ENCODE measurements at regions not wholly inside any gene's neighbourhood (a gene's known extent, or its start where the extent isn't known, plus 50 kb on each side); places are given as distances from the start of the nearest gene placed in this dataset.

DNA sequence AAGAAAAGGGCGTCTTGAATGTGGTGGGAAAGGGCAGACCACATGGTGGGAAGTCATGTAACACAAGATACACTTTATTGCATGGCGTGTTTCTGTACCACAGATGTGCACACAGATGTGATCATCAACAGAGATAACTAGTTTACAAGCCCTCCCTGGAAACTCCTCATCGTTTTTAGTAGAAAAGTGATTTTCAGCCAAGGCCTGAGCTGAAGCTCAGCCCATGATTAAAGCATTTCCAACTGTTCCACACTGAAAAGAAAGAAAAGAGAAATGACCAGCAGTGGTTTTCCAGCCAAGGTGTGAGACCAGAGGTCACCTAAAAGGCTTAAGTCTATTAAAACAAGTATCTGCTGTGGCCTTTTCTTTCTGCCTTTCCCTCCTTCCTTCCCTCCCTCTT lies 463.9 kb upstream of the JAG1 start:
- DNase-seq (ENCODE audit: low spot score), result no peak

GRCh38 chr20:11140359-11140758 lies 466.6 kb upstream of the JAG1 start:
- no peak for DNase-seq (ENCODE audit: low spot score)

DNA sequence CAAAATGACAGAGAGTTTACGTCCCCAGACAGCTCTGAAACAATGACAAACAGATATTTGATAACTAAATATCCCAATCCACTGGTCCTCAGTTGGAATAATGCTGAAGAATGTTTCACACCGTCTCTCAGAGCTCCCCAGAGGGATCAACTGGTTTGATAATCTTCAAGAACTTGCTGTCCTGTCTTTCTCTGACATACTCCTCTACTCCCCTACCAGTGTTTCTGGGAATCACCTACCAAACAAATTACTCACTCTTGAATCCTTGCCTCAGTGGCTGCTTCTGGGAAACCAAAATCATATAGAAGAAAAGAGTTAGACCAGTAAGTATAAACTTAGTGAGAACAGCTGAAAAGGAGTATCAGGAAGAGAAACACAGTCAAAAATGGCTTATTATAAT lies 469.7 kb upstream of the JAG1 start:
- no peak for DNase-seq (ENCODE audit: low spot score)

DNA sequence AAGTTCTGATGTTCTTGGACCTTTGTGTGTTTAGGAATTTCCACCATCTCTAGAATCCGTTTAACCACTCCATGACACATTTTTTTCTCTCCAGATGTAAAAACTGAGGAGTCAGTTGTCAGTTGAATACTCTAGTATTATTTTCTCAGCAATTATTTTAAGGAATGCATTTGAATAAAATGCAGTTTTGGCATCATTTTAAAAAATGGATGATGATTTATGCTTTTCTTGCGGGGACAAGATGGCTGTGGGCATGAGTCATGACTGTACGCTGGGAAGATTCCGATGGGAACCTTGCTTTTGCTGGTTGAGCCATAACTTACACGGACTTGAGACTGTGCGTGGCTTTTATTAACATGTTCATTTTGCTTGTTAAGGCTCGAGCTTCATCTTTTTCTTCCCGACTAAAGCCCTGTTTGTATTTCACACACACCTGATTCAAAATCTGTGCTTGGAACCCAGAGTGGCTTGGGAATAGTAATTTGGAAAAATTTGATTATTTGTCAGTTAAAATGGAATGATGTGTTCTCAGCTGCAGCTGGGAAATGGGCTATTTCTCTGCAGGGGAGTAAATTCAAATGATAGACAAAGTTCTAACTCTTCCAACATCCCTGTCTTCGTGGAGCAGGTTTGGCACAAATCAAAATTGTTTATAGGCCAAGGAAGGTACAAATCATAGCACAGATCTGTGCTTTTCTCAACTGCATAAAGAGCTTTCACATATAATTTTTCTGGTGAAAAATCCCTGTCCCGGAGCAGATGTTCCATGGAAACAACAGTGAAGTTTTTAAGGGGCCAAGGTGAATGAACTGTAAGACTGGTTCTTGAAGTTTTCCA lies 470.5 kb upstream of the JAG1 start:
- peak; percentile 33 for DNase-seq (ENCODE audit: low spot score)

- DNase-seq (ENCODE audit: low spot score), result no peak
Observed at GRCh38 chr20:11145616-11146015, 471.8 kb upstream of the JAG1 start.

DNA sequence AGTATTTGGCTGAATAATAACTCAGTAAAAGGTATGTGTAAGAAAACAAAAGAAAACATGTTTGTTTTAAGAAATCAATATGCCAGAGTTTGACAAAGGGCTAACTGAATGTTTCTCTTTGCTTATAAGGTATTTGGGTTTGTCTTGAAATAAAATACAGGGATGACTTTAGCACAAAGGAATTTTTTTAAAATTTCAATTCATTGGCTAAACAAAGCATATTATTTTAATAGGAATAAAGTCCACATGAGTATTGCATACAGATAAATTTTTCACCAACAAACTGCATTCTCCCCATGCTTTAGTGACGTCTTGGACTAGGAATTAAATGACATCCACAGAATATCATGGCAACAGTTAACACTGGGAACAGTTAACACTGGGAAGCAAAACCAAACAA lies 480.0 kb upstream of the JAG1 start:
- no peak for DNase-seq (ENCODE audit: low spot score)

DNA sequence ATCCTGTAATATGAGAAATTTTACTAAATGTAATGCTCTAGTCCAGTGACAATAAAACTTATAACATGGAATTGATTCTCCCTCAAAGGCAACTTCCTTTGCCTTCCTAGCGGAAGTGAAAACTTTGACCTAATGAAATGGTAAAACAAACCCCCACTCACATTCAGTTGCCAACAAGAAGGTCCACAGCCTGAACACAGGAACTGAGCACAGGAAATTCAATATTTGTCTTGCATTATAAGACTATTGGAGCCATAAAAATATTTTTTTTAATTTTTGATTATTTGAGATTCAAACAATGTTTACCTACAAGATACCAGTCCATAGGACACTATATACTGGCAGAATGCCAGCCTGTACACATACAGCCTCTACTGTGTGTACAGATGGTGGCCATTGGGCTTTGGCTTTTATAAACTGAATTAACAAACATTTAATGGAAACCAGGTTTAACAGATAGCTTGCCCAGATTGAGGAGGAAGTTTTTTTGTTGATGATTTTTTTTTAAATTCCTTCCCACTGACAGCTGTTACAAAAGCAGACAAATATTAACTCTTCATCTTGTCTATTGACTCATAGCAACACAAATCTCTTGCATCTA lies 481.5 kb upstream of the JAG1 start:
- no peak for DNase-seq (ENCODE audit: low spot score)

GRCh38 chr20:11156922-11157321 lies 483.1 kb upstream of the JAG1 start:
- DNase-seq (ENCODE audit: low spot score), result no peak

GRCh38 chr20:11158146-11158545 lies 484.3 kb upstream of the JAG1 start:
- DNase-seq (ENCODE audit: low spot score), result no peak

GRCh38 chr20:11158589-11158988 lies 484.8 kb upstream of the JAG1 start:
- no peak for DNase-seq (ENCODE audit: low spot score)

- peak; percentile 36 for DNase-seq (ENCODE audit: low spot score)
Observed at GRCh38 chr20:11159728-11160127, 485.9 kb upstream of the JAG1 start.

GRCh38 chr20:11162026-11162775 lies 488.4 kb upstream of the JAG1 start:
- DNase-seq (ENCODE audit: low spot score), result no peak

GRCh38 chr20:11165789-11166188 lies 492.0 kb upstream of the JAG1 start:
- no peak for DNase-seq (ENCODE audit: low spot score)

GRCh38 chr20:11166712-11167111 lies 492.9 kb upstream of the JAG1 start:
- no peak for DNase-seq (ENCODE audit: low spot score)

GRCh38 chr20:11168026-11168425 lies 494.2 kb upstream of the JAG1 start:
- DNase-seq (ENCODE audit: low spot score), result no peak

DNA sequence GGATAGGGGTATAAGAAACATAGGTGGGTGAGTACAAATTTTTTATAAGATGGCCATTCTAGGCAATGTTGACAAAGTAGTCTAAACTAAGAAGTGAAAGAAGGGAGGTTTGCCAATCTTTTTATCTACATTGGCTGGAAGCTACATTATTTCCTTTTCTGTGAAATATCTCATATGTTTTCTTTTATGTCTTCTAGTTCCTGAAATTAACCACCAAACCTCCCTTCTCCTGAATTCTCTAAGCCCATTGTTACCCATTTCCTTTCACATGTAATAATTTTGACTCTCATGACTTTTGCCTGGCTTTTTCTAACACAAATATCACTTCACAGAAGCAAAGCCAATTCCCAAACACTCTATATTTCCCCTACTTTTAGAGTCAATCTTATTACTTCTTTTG lies 496.2 kb upstream of the JAG1 start:
- no peak for DNase-seq (ENCODE audit: low spot score)

DNA sequence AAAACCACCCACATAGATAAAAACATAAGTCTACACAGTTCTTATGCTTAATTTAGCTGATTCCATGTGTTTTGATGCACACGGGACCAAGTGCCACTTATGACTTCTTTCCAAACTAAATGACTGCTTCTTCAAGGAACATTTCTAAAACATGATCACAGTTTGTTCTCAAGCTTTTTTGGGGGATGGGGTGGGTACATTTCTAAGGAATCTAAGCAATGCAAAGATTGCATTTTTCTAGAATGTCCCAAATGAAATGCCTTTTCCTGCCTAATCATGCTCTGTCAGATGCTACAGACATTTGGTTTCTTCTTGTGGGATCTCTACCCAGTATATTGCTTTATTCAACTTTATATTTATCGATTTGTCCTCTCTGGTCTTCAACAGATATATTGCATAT lies 496.8 kb upstream of the JAG1 start:
- DNase-seq (ENCODE audit: low spot score), result peak; percentile 11

DNA sequence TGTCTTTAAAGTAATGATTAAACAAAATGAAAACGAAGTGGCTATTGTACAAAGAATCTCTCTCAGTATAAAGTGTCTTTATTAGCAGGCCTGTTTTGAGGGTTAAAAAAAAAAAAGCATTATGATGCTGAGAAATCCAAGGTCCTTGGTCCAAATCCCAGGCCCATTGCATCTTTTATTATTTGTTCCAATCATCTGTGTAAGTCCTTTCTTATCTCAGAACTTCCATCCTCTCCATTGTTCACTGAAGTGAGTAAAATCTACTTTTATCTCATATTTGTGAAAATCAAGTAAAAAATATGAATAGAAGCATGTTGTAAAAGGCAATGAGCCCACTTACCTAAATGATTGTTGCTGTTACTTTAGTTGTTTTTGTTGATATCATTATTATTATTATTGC lies 499.1 kb upstream of the JAG1 start:
- no peak for DNase-seq (ENCODE audit: low spot score)

DNA sequence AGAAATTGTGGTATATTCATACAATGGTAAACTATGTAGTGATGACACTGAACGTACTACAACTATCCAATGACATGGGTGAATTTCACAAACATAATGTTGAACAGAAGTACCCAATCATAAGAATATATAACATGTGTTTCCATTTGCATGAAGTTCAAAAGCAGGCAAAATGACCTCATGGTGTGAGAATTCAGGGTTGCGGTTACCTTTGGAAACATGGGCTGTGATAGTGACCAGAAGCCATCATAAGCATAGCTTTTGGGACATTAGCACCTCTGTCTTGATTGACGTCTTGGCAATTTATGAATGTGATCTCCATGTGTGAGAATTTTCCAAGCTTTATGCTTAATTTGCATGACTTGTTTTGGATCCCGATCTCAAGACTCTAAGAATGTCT lies 500.1 kb upstream of the JAG1 start:
- DNase-seq (ENCODE audit: low spot score), result no peak

DNA sequence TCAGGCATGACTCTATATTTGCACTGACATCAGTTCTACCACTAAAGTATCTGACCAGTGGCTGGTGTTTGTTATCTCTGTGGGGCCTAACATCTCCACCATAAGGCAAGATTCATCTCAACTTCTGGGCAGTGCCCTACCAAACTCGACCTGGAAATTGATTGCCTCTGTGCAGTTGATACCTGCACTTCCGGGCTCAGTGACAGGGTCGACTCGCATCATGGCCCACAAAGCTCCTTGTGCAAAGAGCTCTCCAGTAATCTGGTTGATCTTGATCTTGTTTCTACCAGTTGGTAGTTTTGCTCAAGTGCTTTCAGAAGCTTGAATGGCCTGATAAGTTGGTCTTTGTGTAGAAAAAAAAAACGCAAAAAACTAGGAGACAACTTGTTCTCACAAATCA lies 501.1 kb upstream of the JAG1 start:
- no peak for DNase-seq (ENCODE audit: low spot score)

DNA sequence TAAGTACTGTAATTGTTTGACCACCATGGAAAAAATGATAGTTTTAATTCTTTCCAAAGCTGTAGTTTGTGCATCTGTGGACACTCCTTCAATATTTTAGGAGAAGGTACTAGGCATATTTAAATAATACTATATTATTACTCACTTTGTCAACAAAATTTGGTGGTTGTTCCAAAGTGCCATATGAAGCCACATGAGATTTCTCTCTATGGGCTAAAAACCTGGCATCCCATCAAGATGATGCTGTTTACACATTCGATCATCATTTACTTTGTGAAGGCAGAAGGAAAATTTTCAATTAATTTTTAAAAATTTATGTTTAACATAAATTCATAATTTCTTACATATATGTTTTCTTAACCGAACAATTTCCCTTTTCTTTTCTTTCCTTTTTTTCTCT lies 502.6 kb upstream of the JAG1 start:
- DNase-seq (ENCODE audit: low spot score), result no peak

DNA sequence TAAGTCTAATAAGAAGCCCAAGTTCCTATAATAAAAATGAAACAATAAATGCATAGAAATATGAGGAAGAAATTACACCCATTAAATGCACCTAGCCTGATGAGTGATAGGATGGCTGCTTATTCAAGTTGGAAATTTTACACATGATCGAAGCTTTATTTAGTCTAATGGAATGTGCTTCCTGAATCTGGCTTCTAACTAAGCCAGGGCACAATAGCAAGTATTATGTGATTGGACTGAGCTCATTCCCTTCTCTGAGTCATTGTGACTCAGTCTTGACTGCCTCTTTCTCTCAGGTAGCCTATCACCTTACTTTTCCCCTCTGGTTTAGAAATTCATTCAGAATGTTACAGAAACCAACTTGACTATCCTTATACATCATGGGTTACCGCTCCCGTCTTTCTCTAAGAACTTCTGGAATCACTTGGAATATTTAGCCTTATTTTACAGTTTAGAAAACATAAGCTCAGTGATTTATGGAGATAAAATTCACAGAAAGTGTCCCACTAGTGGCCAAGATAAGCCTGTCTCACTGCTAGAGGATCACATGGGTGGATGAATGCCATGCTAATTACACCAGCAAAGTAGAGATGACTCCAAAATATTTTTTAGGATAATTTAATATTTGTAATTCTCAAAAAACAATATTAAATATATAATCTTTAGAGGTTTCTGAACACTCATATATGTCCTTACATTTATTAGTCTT lies 505.3 kb upstream of the JAG1 start:
- no peak for DNase-seq (ENCODE audit: low spot score)

DNA sequence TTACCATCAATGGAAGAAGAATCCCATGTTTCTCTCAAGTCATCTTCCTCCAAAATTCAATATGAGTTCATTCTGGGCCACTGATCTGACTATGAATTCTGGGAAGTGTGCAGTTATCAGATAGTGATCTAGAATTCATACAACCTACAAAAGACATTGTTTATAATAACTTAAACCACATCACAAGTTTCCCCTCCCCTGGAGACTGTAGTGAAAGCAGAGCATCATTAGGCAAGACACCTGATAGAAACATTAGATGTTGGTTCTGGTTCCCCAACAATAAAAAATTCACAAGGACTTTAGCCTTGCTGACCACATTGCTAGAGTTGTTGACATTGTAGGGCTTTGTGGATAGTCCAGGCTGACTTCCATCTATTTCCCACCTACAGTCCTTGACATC lies 506.4 kb upstream of the JAG1 start:
- DNase-seq (ENCODE audit: low spot score), result no peak

Data from hepatic stellate cell (primary cell).